Muscle layer of duodenum (tissue), 2 donors: ENCODE measurements at regions not wholly inside any gene's neighbourhood (a gene's known extent, or its start where the extent isn't known, plus 50 kb on each side); places are given as distances from the start of the nearest gene placed in this dataset.

Experiments used
- H3K27ac ChIP-seq: one replicate; pipeline ENCODE4 v1.7.0; 2013; ENCODE audit warnings: mild to moderate bottlenecking, low read length
- H3K27me3 ChIP-seq: one replicate; pipeline ENCODE4 v1.7.0; 2013; ENCODE audit warnings: low read depth, mild to moderate bottlenecking, control low read depth, low read length
- H3K36me3 ChIP-seq, 2 donors: one replicate each; pipeline ENCODE4 v1.7.0; 2013; ENCODE audit warnings: low read length in 2 of 2, control low read depth in 1 of 2, mild to moderate bottlenecking in 1 of 2; ENCODE audit not compliant: insufficient read depth in 2 of 2, control insufficient read depth in 1 of 2
- H3K4me1 ChIP-seq, 2 donors: one replicate each; pipeline ENCODE4 v1.7.0; 2013; ENCODE audit warnings: low read length in 2 of 2, mild to moderate bottlenecking in 2 of 2, control low read depth in 1 of 2, moderate library complexity in 1 of 2; ENCODE audit not compliant: insufficient read depth in 2 of 2, control insufficient read depth in 1 of 2
- H3K4me3 ChIP-seq, 2 donors: one replicate each; pipeline ENCODE4 v1.7.0; 2013; ENCODE audit warnings: low read length in 2 of 2, low read depth in 1 of 2, mild to moderate bottlenecking in 1 of 2
- H3K9me3 ChIP-seq, 2 donors: one replicate each; pipeline ENCODE4 v1.7.0; 2013; ENCODE audit warnings: low read length in 2 of 2, control low read depth in 1 of 2, mild to moderate bottlenecking in 1 of 2; ENCODE audit not compliant: control insufficient read depth in 1 of 2
- donor health status: healthy.

DNA sequence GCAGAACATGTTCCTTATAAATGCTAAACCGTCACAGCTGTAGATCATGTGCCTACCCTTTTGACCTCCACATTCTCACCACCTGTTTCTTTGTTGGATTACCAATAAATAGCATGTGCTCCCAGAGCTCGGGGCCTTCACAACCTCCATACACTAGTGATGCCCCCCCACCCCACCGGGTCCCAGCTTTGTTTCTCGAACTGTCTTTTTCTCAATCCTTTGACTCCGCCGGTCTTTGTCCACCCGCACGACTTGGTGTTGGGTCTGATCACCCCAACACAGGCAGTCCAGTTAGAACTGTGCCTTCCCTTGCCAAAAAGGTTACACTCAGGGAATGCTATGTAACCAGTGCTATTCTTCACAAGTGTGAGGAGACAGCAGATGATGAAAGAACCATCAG lies 485.9 kb upstream of the C9orf72 start:
- Histone ChIP-seq H3K4me3 (no peak overlapping the region), H3K9me3 (no peaks in the 10 kb centered on the region), H3K36me3 (no peaks in the 10 kb centered on the region), H3K4me1 (no peaks in the 10 kb centered on the region), H3K27ac (no peak overlapping the region), H3K27me3 (no peaks in the 10 kb centered on the region)

DNA sequence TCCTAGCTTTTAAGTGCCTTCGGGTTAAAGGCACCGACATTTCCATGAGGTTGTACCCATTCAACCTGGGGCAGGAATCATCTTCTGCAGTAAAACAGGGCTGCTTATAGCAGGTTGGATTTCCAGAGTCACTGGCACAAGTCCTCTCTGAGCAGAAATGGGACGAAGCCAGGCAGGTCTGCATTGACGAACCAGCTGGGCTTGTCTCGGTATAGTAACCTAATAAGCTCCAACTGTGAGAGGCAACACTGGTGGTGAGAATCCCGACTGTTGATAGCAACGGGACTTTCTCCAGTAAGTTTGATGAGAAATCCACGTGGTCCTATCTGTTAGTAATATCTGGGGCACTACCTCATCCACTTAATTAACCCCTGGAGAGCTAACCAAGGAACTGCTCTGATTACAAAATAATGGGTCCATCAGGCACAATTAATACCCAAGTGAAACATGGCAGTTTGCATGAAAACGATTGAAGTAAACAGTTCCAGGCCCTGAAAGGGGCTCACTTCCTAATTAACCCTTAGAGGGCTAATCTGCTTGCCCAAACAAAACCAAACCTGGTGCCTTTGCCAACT lies 491.0 kb upstream of the C9orf72 start:
- Histone ChIP-seq H3K9me3 (no peaks in the 10 kb centered on the region), H3K27me3 (no peaks in the 10 kb centered on the region)

DNA sequence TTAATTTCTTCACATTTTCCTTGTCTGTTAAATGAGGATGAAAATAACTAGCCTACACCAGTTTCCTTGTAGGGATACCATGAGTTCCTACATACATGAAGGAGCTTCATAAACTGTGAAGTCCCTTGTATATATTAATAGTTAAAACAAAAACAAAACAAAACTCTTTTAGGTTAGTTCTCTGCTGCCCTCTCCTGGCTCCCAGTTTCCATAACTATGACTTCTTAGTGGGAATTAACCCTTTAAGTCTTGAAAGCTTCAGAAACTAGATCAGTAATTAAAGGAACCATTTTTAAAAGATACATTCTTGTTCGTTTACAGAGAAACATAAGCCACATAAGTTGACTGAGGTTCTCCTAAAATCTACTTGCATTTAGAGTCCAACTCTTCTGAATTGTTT lies 500.0 kb upstream of the C9orf72 start:
- H3K27me3 ChIP-seq: no peaks in the 10 kb centered on the region
- H3K36me3 ChIP-seq: no peaks in the 10 kb centered on the region
- H3K4me1 ChIP-seq: no peaks in the 10 kb centered on the region
- H3K27ac ChIP-seq: no peak overlapping the region
- H3K4me3 ChIP-seq: no peak overlapping the region
- H3K9me3 ChIP-seq: no peaks in the 10 kb centered on the region

More for the DNA sequence above, 491.0 kb upstream of the C9orf72 start:
- Histone ChIP-seq H3K27ac (no peak overlapping the region), H3K4me1 (no peaks in the 10 kb centered on the region), H3K36me3 (no peaks in the 10 kb centered on the region), H3K4me3 (no peak overlapping the region)

GRCh38 chr9:28079677-28080076 lies 506.4 kb upstream of the C9orf72 start:
- Histone ChIP-seq H3K36me3 (no peaks in the 10 kb centered on the region), H3K27me3 (no peaks in the 10 kb centered on the region), H3K4me3 (no peak overlapping the region), H3K9me3 (no peaks in the 10 kb centered on the region), H3K4me1 (no peaks in the 10 kb centered on the region), H3K27ac (no peak overlapping the region)

DNA sequence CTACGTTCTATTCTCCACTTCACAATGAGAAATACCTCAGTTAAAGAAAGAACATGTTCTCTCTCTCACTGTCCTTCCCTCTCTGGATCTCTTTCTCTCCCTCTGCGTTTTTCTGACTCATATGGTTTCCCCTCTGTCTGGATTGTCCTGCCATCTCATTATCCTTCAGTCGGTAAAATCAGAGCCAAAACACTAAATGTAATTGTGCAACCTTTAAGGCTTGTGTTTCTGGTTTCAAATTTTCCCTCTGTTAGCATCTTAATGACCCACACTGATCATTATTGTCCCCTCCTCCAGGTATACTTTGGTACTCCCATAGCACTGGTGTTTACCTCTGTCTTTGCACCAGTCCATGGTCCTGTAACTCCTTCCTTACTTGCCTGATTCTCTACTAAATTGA lies 509.4 kb upstream of the C9orf72 start:
- Histone ChIP-seq H3K4me1 (no peaks in the 10 kb centered on the region), H3K36me3 (no peaks in the 10 kb centered on the region), H3K27ac (no peak overlapping the region), H3K4me3 (no peak overlapping the region), H3K9me3 (no peaks in the 10 kb centered on the region), H3K27me3 (no peaks in the 10 kb centered on the region)

DNA sequence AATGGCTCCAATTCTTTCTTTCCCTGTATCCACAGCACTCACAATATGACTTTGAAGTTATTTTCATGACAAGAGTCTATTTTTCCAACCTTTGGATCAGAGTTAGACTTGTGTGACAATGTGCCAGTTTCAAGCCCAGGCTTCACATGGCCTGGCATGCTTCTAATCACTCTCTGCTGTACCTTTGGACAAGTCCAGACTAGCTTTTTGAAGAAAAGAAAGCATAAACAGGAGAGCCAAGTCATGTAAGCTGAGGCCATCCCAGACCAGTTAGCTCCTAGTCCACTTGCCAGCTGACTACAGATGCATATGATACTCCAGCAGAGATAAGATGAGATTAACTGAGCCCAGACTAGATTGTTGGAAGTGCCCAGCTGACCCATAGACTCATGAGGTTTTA lies 513.6 kb upstream of the C9orf72 start:
- H3K27ac ChIP-seq: no peak overlapping the region
- H3K9me3 ChIP-seq: no peaks in the 10 kb centered on the region
- no peaks in the 10 kb centered on the region for H3K36me3 ChIP-seq
- H3K4me1 ChIP-seq: no peaks in the 10 kb centered on the region
- H3K4me3 ChIP-seq: no peak overlapping the region
- no peaks in the 10 kb centered on the region for H3K27me3 ChIP-seq

- no peaks in the 10 kb centered on the region for H3K4me1 ChIP-seq
- H3K27ac ChIP-seq: no peak overlapping the region
- H3K9me3 ChIP-seq: no peaks in the 10 kb centered on the region
- no peaks in the 10 kb centered on the region for H3K27me3 ChIP-seq
- H3K4me3 ChIP-seq: no peak overlapping the region
- no peaks in the 10 kb centered on the region for H3K36me3 ChIP-seq
Measured at GRCh38 chr9:28092981-28093936, 520.0 kb upstream of the C9orf72 start.

DNA sequence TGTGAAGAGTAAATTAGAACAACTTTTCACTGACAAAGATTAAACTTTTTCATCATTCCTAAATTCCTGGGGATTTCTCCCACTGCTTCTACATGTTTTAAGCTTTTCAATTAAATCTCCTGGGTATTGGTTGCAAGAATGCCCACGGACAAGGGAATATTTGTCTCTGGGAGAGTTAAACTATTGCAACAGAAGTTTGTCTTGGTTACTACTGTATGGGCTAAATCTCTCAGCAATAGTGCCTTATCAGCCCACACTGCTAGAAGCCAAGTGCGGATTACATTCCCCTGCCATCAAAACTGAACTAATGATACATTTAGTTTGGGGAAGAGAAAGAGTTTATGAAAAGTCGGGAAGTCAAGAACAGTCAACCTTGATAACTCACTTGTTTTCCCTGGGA lies 528.2 kb upstream of the C9orf72 start:
- Histone ChIP-seq H3K36me3 (no peaks in the 10 kb centered on the region), H3K4me1 (no peaks in the 10 kb centered on the region), H3K27me3 (no peaks in the 10 kb centered on the region), H3K27ac (no peak overlapping the region), H3K4me3 (no peak overlapping the region), H3K9me3 (no peaks in the 10 kb centered on the region)

GRCh38 chr9:28105001-28105400 lies 531.7 kb upstream of the C9orf72 start:
- no peak overlapping the region for H3K4me3 ChIP-seq
- no peaks in the 10 kb centered on the region for H3K36me3 ChIP-seq
- no peaks in the 10 kb centered on the region for H3K4me1 ChIP-seq
- H3K27me3 ChIP-seq: no peaks in the 10 kb centered on the region
- no peaks in the 10 kb centered on the region for H3K9me3 ChIP-seq
- no peak overlapping the region for H3K27ac ChIP-seq

DNA sequence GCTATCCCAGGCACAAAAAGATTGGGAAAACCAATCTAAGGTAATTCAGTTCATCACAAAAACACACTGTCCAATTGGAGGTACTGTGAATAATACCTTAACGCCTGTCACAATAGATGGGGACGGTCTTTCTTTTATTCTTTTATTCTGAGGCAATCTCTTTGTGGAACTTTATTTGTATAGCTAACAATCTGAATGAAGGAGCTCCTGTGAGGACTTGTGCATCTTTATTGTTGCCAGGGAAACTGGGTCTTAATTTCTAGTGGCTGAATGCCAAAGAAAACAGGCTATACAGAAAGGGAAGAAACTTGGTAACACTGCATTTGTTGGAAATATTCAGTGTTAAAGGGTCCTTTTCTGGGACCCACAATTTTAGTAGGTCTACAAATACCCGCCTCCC lies 546.9 kb upstream of the C9orf72 start:
- Histone ChIP-seq H3K27me3 (no peaks in the 10 kb centered on the region), H3K36me3 (no peaks in the 10 kb centered on the region), H3K4me1 (no peaks in the 10 kb centered on the region), H3K4me3 (no peak overlapping the region), H3K27ac (no peak overlapping the region), H3K9me3 (no peaks in the 10 kb centered on the region)

DNA sequence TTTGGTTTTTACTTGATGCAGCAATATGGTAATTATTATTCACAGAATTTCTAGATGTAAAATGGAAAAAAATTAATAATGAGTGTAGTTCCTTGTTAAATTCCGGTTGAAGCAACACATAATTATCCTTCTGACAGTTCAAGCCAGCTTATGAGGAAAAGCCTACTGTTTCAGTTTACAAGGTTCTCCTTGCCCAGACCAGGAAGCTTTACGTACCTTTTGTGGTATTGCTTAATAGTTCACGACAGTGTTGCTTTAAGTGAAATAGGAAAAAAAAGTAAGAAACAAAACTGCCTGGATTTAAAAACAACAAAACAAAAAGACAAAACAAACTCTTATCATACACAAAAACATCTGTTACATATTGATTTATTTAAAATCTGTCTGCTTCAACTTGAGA lies 547.3 kb upstream of the C9orf72 start:
- Histone ChIP-seq H3K9me3 (no peaks in the 10 kb centered on the region), H3K27me3 (no peaks in the 10 kb centered on the region), H3K27ac (no peak overlapping the region), H3K4me3 (no peak overlapping the region), H3K36me3 (no peaks in the 10 kb centered on the region), H3K4me1 (no peaks in the 10 kb centered on the region)
